ENCODE measurements at regions not wholly inside any gene's neighbourhood (a gene's known extent, or its start where the extent isn't known, plus 50 kb on each side); places are given as distances from the start of the nearest gene placed in this dataset.
"Not testable (repeated sequence)": the region's sequence is repeated elsewhere in the genome, so short reads cannot be mapped to it uniquely, and the experiment has no call there.

DNA sequence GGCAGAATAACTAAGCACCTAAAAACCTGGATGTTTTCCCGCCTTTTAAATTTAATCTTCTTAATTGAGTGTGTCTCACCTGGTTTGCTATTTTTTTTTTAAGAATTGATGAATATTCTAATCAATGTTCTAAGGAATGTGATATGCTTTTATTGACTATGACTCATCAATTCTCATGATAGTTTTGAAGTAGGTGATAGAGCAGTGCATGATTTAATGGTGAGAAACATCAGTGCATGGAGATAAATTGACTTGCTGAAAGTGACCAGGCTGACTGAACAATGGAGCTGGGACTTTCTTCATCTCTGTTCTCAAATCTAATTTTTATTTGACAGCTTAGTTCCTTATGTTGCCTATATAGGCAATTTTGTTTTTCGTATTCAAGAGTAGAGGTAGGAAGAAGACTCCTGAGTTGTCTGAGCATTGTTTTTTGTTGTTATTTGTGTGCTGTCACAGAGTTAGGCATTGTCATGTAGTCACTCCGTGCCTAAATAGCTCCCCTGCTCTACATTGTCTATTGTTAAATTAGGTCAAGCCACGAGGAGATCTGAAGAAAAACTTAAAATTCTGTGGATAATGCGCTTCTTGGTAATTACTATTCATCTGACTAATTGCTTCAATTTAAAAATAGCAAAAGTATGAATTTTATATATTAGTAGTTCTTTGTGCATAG is 59.0 kb upstream of the NUTM2F start:
- not testable (repeated sequence) for DNase-seq

DNA sequence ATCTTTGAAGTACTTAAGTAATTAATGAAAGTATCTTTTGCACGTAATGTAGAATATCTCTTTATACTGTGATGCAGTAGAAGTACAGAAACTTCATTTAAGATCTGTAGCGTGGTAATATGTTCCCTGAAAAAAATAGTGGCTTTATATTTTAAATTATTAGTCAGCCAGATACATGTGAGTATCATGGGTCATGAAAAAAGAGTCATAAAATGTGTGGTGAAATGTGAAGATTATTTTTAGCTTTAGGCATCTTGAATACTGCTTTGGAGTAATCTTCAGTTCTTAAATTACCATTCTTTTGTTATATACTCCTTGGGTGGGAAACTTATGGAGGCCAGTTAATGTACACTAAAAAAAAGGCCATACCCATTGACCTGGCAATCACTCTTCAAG is 59.6 kb upstream of the NUTM2F start:
- not testable (repeated sequence) for DNase-seq

DNA sequence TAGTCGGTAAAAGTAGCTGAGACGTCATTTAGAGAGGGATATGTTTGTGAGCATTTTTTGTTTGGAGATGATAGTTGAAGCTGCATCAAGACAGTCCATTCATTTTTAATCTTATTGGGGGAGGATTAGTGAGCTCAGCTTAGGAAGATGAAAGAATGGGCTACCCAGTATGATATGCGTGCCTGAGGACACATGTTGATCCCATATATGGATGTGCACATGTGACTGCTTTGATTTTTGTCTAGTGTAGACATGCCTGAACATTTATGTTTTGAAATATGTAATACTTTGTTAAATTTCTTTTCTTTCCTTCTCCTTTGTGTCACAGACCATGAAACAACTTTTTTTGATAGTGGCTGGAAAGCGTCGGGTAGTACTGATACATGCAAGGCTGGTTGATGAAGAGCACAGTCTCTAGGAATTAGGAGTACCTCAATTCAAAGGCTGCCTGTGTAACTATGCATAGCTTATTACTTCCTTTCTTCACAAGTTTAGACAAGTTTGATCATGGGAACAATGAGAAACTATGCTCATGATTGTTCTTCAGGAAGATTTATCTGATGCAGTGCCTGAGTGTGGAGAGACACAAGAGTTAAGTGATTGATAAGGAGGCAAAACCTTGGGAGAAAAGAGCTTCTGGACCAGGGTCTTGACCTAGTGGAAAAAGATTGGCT is 62.1 kb upstream of the NUTM2F start:
- not testable (repeated sequence) for DNase-seq

DNA sequence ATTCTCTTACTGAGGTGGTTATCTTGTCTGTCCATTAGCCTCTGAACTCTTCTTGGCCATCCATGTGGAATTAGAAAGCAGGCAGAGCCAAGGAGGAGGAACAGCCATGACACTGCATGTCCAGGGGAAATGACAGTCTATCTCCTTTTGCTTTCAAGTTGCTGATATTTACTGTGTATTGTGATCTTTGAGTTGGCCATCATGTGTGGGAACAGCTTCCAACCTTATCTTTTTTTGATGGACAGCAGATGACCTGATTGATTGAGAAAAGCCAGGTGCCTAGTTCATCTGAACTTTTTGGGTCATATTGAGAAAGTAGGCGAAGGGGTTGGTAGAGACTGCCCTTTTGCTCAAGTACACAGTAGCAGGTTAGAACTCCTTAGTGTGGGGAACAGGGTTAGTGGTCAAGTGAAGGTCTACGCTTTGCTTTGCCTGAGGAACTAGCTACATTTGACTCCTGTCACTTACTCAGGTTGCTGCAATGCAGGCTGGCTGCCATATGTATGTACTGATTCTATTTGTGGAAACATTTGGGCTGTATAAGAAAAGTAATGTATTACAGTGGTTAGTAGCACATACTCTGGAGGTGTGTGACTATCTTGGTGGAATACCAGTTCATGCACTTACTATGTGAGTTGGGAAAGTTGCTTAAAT is 64.7 kb upstream of the NUTM2F start:
- not testable (repeated sequence) for DNase-seq

DNA sequence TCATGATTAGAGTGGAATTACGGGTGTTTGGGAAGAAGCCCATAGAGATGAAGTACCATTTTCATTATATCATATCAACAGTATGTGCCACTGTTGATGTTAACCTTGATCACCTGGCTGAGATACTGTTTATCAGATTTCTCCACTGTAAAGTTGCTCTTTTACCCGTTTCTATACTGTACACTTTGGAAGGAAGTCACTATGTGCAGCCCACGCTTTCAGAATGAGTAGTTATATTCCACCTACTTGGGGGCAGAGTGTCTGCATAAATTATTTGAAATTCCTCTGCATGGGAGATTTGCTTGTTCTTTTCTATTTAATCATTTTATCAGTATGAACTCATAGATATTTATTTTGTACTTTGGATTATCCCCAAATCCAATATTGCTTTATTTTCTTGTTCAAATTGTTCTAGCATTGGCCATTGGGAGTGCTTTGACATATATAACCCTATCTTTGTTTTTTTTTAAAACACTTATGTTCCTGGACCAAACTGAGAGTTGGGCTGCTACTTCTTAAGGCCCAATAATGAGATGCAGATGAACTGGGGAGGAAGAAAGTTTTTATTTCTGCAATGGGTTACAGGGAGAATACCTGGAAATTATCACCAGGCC is 69.4 kb upstream of the NUTM2F start:
- not testable (repeated sequence) for DNase-seq

DNA sequence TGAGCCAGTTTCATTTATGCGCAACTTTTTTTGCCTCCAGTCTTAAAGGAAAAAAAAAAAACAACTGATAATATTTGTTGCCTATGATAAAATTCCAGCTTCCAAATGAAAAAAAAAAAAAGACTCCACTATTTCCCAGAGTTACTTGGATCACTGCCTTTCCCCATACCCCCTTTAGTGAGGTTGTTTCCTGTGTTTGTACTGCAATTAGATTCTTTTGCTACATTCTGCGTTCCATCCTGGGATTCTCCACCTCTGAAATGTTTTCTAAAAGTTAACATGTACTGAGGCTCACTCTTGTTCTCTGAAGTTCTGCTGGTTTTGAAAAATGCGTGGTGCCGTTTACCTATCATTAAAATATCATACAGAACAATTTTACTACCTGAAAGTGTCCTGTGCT is 72.0 kb upstream of the NUTM2F start:
- not testable (repeated sequence) for DNase-seq

DNA sequence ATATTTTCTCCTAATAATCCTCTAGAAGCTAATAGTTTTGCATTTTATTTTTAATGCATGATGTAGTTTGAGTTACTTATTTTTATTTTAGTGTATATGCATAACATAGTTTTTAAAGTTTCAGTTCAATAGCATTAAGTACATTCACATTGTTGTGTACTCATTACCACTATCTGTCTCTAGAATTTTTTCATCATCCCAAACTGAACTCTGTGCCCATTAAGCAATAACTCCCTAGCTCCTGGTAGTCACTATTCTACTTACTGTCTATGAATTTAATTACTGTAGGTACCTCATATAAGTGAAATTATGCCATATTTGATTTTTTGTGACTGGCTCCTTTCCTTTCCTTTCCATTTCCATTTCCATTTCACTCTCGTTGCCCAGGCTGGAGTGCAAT is 74.4 kb upstream of the NUTM2F start:
- not testable (repeated sequence) for DNase-seq

DNA sequence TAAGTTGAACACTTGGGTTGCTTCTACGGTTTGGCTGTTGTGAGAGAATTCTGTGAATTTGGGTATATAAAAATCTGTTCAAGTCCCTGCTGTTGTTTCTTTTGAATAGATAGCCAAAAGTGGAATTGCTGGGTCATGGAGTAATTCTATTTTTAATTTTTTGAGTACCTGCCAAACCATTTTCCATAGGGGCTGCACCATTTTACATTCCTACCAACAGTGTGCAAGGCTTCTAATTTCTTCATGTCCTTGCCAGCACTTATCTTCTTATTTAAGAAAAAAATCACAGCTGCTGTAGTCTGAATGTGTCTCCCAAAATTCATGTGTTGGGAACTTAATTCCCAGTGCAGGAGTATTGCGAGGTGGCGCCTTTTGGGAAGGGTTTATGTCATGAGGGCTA is 75.1 kb upstream of the NUTM2F start:
- not testable (repeated sequence) for DNase-seq

DNA sequence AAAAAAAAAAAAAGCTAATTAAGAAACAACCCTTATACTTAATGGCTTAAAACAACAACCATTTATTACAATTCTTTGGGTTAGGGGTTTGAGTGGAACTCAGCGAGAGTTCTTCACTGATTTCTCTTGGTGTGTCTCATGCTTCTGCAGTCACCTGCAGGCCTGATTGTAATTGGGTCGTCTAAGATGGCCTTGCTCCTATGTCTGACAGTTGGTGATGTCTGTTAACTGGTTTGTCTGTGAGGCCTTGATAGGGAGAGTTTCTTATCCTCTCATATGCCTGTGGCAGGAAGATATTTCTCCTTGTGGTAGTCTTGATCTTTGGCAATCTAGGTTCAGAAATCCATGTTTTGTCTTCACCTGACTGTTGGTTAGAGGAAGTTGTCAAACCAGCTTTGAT is 85.2 kb upstream of the NUTM2F start:
- not testable (repeated sequence) for DNase-seq

DNA sequence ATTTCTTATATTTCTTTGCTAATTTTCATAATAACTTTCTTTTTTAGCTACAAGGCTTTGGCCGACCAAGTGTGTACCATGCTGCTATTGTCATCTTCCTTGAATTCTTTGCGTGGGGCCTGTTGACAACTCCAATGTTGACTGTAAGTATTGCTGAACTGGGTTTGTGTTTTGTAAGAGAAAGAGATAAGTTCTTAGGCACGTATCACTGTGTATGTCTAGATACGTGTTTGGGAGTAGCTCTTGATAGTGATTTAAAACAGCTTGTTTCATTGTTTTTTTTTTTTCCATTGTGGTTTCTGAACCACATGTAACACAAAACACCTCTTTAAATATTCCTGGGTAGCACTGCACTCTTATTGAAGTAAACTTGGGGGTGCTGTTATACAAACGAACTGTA is 86.7 kb upstream of the NUTM2F start:
- DNase-seq, result not testable (repeated sequence)

DNA sequence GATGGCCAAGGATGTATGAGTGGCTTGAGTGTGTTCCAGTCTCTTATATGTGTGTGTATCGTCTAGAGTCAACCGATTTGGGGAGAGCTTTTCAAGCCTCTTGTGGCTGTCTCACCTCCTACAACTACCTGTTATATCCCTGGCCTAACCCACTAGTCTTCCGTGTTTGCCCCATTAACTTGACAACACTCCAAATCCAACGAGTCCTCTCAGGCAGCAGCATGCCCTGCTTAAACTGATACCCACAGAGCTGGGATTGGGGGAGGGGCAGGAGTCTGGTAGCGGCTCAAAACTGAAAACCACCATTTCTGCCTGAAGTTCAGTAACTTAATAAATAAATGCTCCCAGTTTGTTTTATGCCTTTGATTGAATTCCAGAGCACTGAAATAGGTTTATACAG is 91.7 kb upstream of the NUTM2F start:
- DNase-seq, result not testable (repeated sequence)

DNA sequence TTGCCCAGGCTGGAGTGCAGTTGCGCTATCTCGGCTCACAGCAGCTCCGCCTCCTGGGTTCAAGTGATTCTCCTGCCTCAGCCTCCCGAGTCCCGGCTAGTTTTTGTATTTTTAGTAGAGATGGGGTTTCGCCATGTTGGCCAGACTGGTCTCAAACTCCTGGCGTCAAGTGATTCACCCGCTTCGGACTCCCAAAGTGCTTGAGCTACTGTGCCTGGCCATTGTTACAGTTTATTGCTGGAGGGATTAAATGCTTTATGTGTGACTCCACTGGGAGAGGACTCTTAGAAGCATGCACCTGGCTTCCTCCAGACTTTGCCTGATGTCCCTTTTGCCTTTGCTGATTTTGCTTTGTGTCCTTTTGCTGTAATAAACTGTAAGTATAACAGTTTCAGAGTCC is 93.5 kb upstream of the NUTM2F start:
- not testable (repeated sequence) for DNase-seq

DNA sequence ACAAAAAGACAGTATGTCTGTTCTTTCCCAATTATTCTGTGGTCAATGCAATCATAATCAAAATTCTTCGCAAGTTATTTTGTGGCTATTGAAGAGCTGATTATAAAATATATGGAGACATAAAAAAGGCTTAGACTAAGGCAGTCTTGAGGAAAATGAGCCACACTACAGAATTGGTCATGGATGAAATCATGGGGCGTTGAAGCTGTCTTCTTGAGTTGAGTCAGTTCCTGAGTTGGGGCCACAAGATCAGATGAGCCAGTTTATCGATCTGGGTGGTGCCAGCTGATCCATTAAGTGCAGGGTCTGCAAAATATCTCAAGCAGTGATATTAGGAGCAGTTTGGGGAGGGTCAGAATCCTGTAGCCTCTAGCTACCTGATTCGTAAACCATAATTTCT is 96.9 kb upstream of the NUTM2F start:
- DNase-seq, result not testable (repeated sequence)

DNA sequence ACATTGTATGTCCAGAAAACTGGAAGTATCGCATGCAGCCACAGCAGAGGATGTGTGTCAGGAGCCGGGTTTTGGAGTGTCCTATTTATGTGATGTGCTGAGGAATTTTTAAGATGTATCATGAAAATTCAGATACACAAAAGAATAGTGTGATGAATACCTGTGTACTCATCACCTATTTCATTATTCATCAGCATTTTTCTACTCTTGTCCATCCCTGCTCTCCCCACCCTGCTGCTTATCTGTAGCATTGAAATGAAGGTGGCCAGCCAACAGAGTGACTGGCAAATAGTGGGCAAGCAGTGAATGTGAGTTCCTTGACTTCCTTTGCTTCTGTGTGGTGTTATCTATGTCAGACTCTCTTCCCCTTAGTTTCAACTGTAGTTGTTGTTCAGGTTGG is 108.7 kb upstream of the NUTM2F start:
- not testable (repeated sequence) for DNase-seq

DNA sequence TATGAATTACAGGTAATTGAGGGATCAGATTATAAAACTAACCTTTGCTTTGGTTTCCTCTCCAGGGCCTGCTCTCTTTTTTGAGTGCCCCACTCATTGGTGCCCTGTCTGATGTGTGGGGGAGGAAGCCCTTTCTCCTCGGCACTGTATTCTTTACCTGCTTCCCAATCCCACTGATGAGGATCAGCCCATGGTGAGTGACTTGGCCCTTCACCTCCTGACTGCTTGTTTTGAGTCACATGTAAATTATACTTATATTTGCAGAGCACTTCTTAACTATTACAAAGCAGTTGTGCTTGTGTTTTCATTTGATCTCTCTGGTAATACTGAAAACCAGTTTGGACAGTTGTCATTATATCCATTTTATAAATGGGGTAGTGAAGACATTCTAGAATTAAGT is 109.9 kb upstream of the NUTM2F start:
- not testable (repeated sequence) for DNase-seq

DNA sequence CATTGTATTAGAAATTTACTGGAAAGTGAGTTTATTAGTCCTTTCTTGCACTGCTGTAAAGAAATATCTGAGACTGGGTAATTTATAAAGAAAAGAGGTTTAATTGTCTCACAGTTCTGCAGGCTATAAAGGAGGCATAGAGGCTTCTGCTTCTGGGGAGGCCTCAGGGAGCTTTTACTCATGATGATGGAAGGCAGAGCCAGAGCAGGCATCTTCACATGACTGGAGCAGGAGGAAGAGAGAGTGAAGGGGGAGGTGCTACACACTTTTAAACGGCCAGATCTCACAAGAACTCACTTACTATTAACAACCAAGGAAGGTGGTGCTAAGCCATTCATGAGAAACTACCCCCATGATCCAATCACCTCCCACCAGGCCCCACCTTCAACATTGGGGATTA is 112.7 kb upstream of the NUTM2F start:
- not testable (repeated sequence) for DNase-seq

DNA sequence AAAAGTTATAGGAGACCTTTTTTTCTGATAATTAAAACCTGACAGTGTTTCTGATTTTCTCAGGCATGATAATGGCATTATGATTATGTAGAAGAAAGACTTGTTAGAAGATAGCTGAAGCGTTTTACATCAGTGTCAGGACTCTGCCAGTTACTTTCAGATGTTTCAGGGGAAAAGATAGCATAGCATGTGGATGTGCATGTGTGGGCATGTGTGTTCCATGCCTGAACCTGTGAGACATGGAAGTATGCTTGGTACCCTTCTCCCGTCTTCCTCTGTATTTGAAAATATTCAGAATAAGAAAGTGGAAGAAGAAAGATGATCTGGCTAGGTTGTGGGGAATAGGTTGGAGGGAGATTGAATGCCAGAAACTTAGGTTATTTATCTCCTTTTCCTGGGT is 113.1 kb upstream of the PCAT7 start:
- DNase-seq, result no peak

DNA sequence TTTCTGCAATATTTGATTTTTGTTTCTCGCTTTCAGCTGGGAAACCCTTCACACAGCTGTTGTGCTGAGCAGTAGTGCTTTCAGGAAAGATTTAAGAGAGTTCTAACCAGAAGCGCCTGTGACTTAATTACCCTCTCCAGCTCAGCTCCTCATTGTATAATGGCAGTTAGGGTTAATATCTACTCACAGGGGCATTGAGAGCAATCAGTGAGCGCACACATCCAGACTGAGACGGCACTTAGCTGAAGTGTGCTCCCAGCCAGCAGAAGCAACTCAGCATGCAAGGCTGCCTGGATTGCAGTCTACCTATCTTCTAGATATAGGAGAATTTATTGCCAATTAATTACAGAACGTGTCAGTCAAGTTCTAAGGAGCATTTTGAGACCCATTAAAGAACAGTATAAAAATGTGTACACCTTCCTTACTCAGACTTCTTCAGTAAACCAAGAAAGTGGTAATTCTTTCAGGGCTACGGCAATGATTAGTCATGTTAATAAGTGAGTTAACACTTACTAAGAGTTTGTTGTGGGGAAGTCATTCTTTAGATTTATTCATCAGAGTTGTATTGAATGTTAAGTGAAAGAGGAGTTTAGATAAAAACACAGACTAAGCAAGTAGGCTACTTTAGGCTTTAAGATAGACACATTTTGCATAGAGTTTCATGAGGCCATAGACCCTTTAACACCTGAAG is 111.7 kb upstream of the PCAT7 start:
- DNase-seq, result peak; percentile 94

DNA sequence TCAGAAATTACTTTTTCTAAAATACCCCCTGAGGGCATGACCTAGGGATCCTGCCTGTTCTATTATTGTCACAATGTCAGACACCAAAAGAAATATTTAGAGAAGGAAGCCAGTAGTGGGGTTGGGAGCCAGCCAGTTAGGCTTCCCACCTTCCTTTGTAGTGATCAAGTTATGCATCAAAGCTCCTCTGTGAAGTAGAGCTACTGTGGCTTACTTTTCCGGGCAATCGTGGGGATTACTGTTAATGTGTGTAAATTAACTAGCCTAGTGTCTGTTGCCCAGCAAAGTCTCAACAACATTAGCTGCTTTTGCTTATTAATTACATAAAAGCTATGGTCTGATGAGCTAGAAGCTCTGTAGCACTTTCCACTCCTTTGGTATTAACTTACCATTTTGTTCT is 109.0 kb upstream of the PCAT7 start:
- DNase-seq, result no peak

DNA sequence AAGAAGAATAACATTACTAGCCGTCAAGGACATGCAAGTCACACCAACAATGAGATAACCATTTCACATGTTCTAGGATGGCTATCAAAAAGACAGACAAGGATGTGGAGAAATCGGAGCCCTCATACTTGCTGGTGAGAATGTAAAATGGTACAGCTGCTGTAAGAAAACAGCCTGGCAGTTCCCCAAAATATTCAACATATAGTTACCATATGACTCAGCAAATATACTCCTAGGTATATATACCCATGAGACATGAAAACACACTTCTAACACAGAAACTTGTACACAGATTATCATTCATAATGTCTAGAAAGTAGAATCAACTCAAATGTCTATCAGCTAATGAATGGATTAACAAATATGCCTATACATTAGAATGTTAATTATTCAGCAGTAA is 105.4 kb upstream of the PCAT7 start:
- DNase-seq, result no peak

DNA sequence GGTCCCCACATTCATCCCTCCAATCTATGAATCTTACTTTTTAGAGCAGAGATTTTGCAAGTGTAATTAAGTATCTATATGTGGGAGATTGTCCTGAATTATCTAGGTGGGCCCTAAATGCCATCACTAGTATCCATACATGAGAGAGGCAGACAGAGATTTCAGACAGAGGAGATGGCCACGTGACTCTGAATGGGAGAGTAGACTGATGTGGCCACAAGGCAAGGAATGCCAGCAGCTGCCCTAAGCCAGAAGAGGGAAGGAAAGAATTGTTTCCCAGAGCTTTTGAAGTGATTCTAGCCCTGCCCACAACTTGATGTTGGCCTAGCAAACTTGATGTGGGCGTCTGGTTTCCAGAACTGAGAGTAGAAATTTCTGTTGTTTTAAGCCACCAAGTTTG is 90.1 kb upstream of the PCAT7 start:
- no peak for DNase-seq

DNA sequence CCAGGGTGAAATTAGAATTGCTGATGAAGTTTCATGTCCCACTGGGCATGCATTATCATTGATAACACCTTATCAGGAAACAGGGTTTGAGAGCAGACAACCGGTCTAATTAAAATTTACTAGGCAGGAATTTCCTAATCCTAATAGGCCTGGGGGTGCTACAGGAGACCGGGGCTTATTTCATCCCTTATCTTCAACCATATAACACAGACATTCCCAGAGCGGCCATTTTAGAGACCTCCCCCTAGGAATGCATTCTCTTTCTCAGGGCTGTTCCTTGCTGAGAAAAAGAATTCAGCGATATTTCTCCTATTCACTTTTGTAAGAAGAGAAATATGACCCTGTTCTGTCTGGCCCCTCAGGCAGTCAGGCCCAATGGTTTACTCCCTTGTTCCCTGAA is 82.8 kb upstream of the PCAT7 start:
- DNase-seq, result not testable (repeated sequence)

DNA sequence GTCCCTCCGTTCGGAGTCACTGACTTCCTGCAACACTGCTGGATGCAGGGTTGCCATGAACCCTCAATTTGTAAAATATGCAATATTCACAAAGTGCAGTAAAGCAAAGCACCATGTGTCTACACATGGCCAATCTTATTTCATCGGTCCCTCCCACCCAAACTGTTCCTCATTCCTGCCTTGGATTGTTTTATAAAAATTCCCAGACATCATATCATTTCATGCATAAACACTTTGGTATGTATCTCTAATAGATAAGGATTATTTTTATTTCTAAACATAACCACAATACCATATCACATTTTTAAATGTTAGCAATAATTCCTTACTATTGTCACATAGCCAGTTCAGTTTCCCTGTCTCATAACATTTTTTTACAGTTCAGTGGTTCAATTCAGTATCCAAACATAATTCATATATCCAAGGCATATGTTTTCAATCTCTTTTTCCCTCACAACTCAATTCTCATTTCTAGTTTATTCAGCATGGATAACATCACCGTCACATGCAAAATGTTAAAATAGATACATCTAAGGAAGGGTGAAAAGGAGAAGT is 82.0 kb upstream of the PCAT7 start:
- DNase-seq, result no peak

Measured in NCI-H1436 treated with DMSO at 0.1 percent for 48 hours (cell line).